HG03045 (cell line): ENCODE measurements at regions not wholly inside any gene's neighbourhood (a gene's known extent, or its start where the extent isn't known, plus 50 kb on each side); places are given as distances from the start of the nearest gene placed in this dataset.
"Not testable (repeated sequence)": the region's sequence is repeated elsewhere in the genome, so short reads cannot be mapped to it uniquely, and the experiment has no call there.

Experiments
- ATAC-seq: cut with Tn5 transposase; IDR thresholded peaks from one replicate; pipeline ENCODE4 v1.9.1; 2021; ENCODE audit warnings: mild to moderate bottlenecking, moderate library complexity; ENCODE audit not compliant: unreplicated experiment

DNA sequence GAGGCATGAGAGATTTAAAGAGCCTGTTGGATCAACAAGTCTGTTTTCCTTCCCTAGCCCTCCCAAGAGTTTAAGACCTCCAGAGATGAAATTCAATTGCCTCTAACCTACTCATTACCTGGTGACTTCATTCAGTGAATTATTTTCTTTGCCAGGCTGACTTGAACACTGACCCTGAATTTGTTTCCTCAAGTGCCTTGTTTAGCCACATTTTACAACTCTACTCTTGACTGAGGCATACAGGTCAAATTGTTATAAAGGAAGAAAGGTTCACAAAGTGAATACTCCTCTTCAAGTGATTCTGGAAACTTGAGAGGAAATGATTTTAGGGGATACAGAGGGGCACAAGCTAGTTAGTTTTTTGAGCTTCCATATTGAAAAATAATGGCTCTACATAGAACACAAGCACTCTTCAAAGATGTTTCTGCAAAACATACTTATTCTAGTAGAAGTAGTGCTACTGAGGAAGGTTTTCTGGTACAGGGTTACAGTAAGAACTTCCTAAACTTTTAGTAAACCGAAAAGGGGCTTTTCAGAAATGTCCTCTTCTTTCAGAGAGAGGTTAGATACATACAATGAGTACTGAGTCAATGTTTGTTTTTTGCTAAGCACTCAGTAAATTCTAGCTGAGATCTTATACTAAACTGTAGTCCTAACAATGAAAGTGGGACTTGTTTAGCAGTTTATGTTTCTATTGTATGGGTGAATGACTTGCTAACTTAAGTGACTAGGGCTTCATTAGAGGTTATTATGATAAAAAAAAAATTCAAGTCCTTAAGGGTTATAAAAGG, 137.4 kb upstream of the SATB1 start:
- ATAC-seq = no peak

DNA sequence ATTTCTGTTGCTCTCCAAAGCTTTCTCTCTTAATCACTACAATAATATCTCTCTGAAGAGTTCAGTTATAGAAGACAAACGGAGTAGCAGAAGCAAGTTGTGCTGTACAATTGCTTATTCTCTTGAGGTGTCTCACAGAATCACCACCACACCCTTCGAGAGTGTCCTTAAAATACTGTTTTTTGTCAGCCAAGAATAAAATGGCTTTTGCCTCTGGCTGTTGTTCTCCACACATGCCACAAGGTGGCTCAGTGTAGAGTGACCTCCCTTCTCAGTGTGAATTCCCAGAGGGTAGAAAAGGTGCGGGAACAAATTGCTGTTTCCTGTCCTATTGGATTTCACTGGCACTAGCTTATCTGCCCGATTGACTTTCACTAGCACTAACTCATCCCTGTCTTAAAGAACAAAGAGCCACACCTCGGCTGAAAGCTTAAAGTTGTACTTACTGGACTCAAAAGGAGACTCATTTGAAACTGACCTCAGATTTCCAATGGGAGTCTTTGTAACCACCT, 134.2 kb upstream of the SATB1 start:
- ATAC-seq = no peak

DNA sequence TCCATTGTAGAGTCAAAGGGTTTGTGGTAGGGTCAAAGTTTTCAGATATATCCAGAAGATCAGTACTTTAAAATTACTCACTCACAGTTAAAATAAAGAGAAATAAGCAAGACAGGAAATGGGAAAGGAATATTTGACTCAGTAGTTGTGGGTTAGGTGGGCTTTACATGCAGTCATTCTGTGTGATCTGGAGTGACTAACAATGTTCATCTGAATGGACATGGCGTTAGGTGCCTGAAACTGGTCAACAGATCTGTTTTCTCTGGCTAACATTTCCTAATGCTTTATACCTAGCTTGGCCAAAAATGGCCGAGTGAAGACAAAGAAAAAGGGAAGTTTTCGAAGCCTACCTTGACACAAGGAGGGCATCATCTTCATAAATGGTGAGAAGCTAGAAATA, 133.4 kb upstream of the SATB1 start:
- no peak for ATAC-seq

- ATAC-seq = no peak
Observed at GRCh38 chr3:18557216-18557615, 132.1 kb upstream of the SATB1 start.

DNA sequence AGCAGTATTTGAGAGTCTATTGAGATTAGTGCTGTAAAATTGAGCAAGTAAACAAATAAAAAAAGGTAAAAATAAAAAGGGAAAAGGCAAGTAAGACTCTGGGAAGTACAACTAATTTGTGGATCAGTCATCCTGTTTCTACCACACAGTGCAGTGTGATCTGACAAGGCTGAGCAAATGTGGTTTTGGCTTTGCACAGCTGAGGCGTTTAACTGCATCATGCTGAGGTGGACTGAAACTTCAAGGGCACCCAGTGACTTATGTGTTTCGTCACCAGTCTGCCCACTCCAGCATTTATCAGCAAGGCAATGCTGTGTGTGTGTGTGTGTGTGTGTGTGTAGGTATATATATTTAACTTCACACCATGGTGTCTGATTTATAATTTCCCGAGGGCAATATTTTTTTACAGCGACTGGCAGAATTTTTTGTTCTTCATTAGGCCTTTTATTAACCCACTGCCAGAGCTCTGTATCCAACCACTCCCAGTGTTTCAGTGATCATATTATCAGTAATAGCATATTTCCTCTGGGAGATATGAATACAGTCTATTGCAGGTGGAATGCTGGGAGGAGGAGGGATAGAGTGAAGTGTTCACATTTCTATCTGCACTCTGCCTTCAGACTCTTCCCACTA, 131.5 kb upstream of the SATB1 start:
- ATAC-seq = peak; percentile 87

DNA sequence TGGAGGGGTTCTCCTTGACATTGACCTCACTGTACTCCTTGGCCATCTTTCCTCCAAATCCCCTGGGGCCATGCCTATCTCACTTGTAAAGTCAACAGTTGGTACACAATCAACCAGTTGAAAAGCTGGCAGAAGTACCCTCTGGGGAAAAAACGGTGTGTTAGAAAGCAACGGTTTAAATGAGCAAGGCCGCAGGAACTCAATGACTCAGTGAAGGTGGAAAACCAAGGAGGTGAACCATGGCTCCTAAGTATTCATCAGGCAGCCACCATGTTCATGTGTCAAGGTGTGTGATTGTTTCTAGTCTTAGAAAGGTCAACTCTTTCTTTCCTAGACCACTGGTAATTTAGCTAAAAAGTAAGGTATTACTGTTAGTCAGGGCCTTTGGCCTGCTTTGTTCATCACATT, 130.9 kb upstream of the SATB1 start:
- no peak for ATAC-seq

GRCh38 chr3:18552579-18553105, 127.5 kb upstream of the SATB1 start:
- not testable (repeated sequence) for ATAC-seq

GRCh38 chr3:18546632-18547031, 121.5 kb upstream of the SATB1 start:
- ATAC-seq = no peak

- no peak for ATAC-seq
Observed at GRCh38 chr3:18544146-18544545, 119.0 kb upstream of the SATB1 start.

- ATAC-seq = no peak
Observed at GRCh38 chr3:18538463-18539230, 113.5 kb upstream of the SATB1 start.

- ATAC-seq = no peak
Observed at GRCh38 chr3:18533039-18533438, 107.9 kb upstream of the SATB1 start.

DNA sequence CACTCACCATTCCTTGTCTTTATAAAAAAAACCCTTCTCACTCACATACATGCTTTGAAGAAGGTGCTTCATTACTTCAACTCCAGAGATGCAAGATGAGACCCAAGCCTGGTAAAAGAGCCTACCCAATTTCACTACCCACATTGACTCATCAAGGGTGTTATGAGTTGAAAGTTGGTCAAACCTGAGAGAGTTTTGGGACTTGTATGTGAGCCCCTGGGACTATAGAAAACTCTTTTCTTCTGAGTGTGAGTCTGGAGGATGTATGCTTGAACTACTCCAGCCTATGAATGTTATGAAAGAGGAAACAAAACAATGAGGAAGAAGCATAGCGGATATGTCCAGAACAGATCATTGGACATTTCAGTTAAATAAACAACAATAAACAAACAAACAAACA, 106.5 kb upstream of the SATB1 start:
- peak; percentile 57 for ATAC-seq

GRCh38 chr3:18529631-18530030, 104.5 kb upstream of the SATB1 start:
- ATAC-seq = no peak

DNA sequence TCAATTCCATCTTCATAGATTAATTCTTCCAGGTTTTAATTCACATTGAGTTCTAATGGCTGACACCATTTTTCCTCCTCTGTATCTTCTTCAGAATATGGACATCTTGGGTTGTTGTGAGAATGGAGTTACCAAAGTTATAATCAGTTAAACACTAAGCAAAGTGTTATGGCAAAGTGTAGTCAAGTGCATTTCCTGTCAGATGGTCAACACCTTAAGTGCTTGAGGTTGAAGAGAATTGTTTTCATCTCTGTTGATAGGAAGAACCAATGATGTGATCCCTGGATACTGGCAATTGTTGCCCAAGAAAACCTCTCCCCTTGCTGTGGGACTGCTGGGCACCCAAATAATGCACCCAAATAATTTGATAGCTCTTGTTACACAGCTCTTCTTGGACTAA, 102.6 kb upstream of the SATB1 start:
- ATAC-seq = no peak

- ATAC-seq = no peak
Observed at GRCh38 chr3:18526667-18527066, 101.5 kb upstream of the SATB1 start.

DNA sequence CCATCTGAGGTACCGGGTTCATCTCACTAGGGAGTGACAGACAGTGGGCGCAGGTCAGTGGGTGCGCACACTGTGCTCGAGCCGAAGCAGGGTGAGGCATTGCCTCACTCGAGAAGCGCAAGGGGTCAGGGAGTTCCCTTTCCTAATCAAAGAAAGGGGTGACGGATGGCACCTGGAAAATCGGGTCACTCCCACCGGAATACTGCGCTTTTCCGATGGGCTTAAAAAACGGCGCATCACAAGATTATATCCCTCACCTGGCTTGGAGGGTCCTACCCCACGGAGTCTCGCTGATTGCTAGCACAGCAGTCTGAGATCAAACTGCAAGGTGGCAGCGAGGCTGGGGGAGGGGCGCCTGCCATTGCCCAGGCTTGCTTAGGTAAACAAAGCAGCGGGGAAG, 91.0 kb upstream of the SATB1 start:
- not testable (repeated sequence) for ATAC-seq

DNA sequence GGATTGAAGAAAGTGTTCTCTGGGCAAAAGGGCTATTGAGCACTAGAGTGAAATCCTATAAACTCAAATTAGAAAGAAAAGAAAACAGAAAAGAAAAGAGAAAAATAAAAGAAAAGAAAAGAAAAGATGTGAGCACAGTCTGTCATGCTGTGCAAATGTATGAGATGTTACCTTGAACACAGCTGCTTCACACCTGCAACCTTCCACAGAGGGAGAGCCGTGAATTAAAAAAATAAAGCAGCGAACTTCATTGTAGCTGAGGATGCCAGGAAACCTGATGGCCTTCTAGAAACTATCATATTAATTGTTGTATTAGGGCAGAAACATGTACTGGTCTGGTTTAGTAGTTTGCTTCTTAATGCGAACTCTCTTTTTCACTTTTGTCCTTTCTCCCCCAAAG, 88.0 kb upstream of the SATB1 start:
- no peak for ATAC-seq

DNA sequence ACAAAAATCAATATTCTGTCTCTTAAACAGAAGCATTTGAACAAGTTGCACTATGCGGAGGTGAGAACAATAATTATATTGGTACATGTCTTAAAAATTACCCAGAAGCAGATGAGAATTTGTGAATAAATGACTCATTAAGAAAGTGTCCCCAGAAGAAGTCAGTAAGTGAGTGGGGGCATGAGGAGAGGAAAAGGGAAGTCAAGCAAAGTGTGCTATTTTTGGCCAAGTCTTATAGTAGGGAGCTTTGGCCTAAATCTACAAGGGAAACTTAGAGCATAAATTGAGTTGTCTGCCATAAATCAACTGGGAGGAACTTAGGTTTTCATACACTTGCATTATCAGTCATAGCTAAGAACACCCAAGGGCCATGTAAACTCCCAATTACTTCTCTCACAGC, 86.9 kb upstream of the SATB1 start:
- no peak for ATAC-seq

DNA sequence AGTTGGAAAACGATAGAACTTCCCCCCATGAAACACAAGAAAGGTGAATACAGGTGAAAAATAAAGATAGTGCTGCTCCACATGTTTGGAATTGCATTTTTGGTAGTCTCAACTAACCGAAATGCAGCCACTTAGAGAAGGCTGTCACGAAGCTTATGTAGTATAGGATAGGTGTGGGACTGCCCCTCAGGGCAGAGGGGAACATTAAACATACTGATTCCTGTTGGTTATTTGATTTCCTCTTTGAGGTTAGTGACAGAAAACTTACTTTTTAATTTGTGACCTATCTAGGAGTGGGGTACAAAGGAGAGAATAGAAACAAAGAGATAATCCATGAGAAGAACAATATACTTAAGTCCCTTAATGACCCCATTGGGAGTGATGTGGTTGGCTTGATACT, 85.8 kb upstream of the SATB1 start:
- ATAC-seq = no peak

- ATAC-seq = no peak
Observed at GRCh38 chr3:18507333-18507732, 82.2 kb upstream of the SATB1 start.

- ATAC-seq = no peak
Observed at GRCh38 chr3:18505056-18505455, 79.9 kb upstream of the SATB1 start.
